Uterus (tissue), 3 donors: ENCODE measurements at regions not wholly inside any gene's neighbourhood (a gene's known extent, or its start where the extent isn't known, plus 50 kb on each side); places are given as distances from the start of the nearest gene placed in this dataset.

Source experiments
- DNase-seq, 2 donors: peaks; one replicate each; pipeline ENCODE4 v3.0.0-alpha.2; 2019 to 2020
- H3K27ac ChIP-seq, 2 donors: fragments of 200-600 bp; sonication (generic); 1 replicate in 1 of 2; 2 replicates in 1 of 2; pipeline ENCODE4 v1.5.1; 2016 to 2018
- H3K27me3 ChIP-seq, 2 donors: fragments of 200-600 bp; sonication (generic); one replicate each; pipeline ENCODE4 v1.5.1; 2018 to 2019; ENCODE audit warnings: control low read depth in 1 of 2
- H3K36me3 ChIP-seq, 2 donors: fragments of 200-600 bp; sonication (generic); one replicate each; pipeline ENCODE4 v1.5.1; 2019; ENCODE audit warnings: control low read depth in 1 of 2
- H3K4me1 ChIP-seq, 2 donors: fragments of 200-600 bp; sonication (generic); one replicate each; pipeline ENCODE4 v1.5.1; 2018 to 2019; ENCODE audit warnings: control low read depth in 1 of 2
- H3K4me3 ChIP-seq, 2 donors: fragments of 200-600 bp; sonication (generic); 1 replicate in 1 of 2; 2 replicates in 1 of 2; pipeline ENCODE4 v1.5.1; 2018 to 2019; ENCODE audit warnings: mild to moderate bottlenecking in 1 of 2
- H3K9me3 ChIP-seq, 2 donors: fragments of 200-600 bp; sonication (generic); one replicate each; pipeline ENCODE4 v1.5.1; 2019; ENCODE audit warnings: control low read depth in 1 of 2
- CTCF ChIP-seq, 4 experiments: fragments of 200-600 bp in 2 of 4; fragments of 450-650 bp in 2 of 4; sonication (generic) in 2 of 4; IDR thresholded peaks; one replicate each; pipeline ENCODE4 v1.5.1; 2016 to 2019; ENCODE audit warnings: antibody characterized with exemption in 4 of 4, mild to moderate bottlenecking in 2 of 4, moderate library complexity in 1 of 4
- POLR2A ChIP-seq, 2 donors: fragments of 450-650 bp; IDR thresholded peaks; one replicate each; pipeline ENCODE4 v1.6.1; 2016; ENCODE audit warnings: antibody characterized with exemption in 2 of 2, mild to moderate bottlenecking in 1 of 2, moderate library complexity in 1 of 2
- intact Hi-C: fragments of 100-400 bp; cut with DNase I; formaldehyde crosslinking; loops from one replicate; pipeline ENCODE4 v1.15.1; 2023; ENCODE audit warnings: low total_unique reads
- donor health status: DM: yes; HTN: yes; CAD: no.

GRCh38 chr6:15073883-15074465, 171.9 kb upstream of the JARID2 start:
- no peak for DNase-seq
- no peak overlapping the region for H3K27ac ChIP-seq
- no peak for TF ChIP-seq CTCF (IDR thresholded peaks at IDR 0.05)
- TF ChIP-seq POLR2A (IDR thresholded peaks at IDR 0.05): no peak
- H3K9me3 ChIP-seq: no peaks in the 10 kb centered on the region
- no peaks in the 10 kb centered on the region for H3K36me3 ChIP-seq
- intact Hi-C loops: no loop called here
- no peaks in the 10 kb centered on the region for H3K27me3 ChIP-seq
- H3K4me1 ChIP-seq: no peaks in the 10 kb centered on the region
- no peak overlapping the region for H3K4me3 ChIP-seq

- TF ChIP-seq POLR2A (IDR thresholded peaks at IDR 0.05): no peak
- no peak for TF ChIP-seq CTCF (IDR thresholded peaks at IDR 0.05)
- no peaks in the 10 kb centered on the region for H3K36me3 ChIP-seq
These were observed 171.1 kb upstream of the JARID2 start for GRCh38 chr6:15074806-15075205.

DNA sequence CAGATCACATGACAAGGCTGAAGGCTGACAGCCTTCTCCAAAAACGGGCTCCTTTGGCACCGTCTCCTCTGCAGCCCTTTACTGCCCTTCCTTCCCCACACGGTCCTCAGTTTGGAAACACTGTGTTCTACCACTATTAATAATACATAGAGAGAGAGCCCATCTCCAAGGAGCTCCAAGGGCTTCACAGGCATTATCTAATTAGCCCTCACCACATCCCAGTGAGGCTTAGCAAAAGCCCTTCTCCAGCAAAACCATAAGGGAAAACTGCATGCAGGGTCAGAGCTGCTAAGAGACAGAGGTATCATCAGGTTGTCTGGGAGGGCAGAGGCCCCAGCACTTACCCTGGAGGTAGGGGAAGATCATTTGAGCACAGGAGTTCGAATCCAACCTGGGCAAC, 169.3 kb upstream of the JARID2 start:
- Histone ChIP-seq H3K4me3 (no peak overlapping the region), H3K4me1 (no peaks in the 10 kb centered on the region), H3K27me3 (no peaks in the 10 kb centered on the region), H3K36me3 (no peaks in the 10 kb centered on the region), H3K27ac (no peak overlapping the region), H3K9me3 (no peaks in the 10 kb centered on the region)
- intact Hi-C loops: no loop called here
- DNase-seq: no peak
- TF ChIP-seq CTCF (IDR thresholded peaks at IDR 0.05): no peak
- no peak for TF ChIP-seq POLR2A (IDR thresholded peaks at IDR 0.05)

More at GRCh38 chr6:15074806-15075205, 171.1 kb upstream of the JARID2 start:
- H3K27me3 ChIP-seq: no peaks in the 10 kb centered on the region
- no peaks in the 10 kb centered on the region for H3K4me1 ChIP-seq
- H3K27ac ChIP-seq: no peak overlapping the region
- no peak overlapping the region for H3K4me3 ChIP-seq
- intact Hi-C loops: no loop called here
- DNase-seq: no peak
- no peaks in the 10 kb centered on the region for H3K9me3 ChIP-seq

- intact Hi-C loops: no loop called here
- TF ChIP-seq CTCF (IDR thresholded peaks at IDR 0.05) (no peak), POLR2A (IDR thresholded peaks at IDR 0.05) (no peak)
- no peak overlapping the region for H3K4me3 ChIP-seq
- no peak overlapping the region for H3K27ac ChIP-seq
- DNase-seq: no peak
- H3K36me3 ChIP-seq: no peaks in the 10 kb centered on the region
- H3K9me3 ChIP-seq: no peaks in the 10 kb centered on the region
- no peaks in the 10 kb centered on the region for H3K4me1 ChIP-seq
- H3K27me3 ChIP-seq: no peaks in the 10 kb centered on the region
These were observed 168.9 kb upstream of the JARID2 start for GRCh38 chr6:15077006-15077405.

DNA sequence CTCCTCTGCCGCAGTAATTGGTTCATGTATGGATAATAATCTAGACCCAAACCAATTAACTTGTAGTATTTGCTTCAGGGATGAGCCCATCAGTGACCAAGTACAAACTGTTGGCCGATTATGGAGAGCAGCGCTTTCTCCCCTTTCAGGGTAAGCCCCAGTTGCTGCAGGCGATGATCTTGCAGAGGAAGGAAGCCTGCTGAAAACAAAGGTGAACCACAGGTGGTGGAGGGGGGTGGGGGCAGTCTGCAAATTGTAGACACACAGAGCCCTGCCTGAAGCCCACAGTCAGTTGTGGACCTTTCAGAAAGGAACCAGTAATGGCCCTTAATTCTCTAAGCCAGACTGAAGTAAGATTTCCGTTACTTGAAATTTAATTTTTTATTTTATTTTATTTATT, 167.9 kb upstream of the JARID2 start:
- no peak for DNase-seq

More for the DNA sequence above, 167.9 kb upstream of the JARID2 start:
- Histone ChIP-seq H3K9me3 (no peaks in the 10 kb centered on the region), H3K4me3 (no peak overlapping the region), H3K36me3 (no peaks in the 10 kb centered on the region), H3K4me1 (no peaks in the 10 kb centered on the region), H3K27ac (no peak overlapping the region), H3K27me3 (no peaks in the 10 kb centered on the region)
- TF ChIP-seq POLR2A (IDR thresholded peaks at IDR 0.05) (no peak), CTCF (IDR thresholded peaks at IDR 0.05) (no peak)
- intact Hi-C loops: no loop called here
